WTC11 (cell line): ENCODE measurements at regions not wholly inside any gene's neighbourhood (a gene's known extent, or its start where the extent isn't known, plus 50 kb on each side); places are given as distances from the start of the nearest gene placed in this dataset.

Experiments
- ATAC-seq: fragments of 200-7000 bp; cut with Tn5 transposase; 2 replicates; pipeline ENCODE4 v1.10.0; 2021; ENCODE audit warnings: mild to moderate bottlenecking, moderate library complexity
- CTCF ChIA-PET: fragments of 300-600 bp; sonication (Branson Sonifier 250); formaldehyde crosslinking; loops from one replicate; lab custom pipeline; 2021; ENCODE audit warnings: antibody characterized with exemption; lab: Charles Lee
- POLR2A ChIA-PET: fragments of 350-600 bp; sonication (Branson Sonifier 250); formaldehyde crosslinking; loops from one replicate; lab custom pipeline; 2021; ENCODE audit warnings: antibody characterized with exemption; lab: Charles Lee
- DNase-seq: peaks from one replicate; pipeline ENCODE4 v3.0.0; 2021; ENCODE audit warnings: low spot score
- H3K27ac Mint-ChIP-seq: 2 replicates; pipeline ENCODE4 v1.8.0; 2021; ENCODE audit warnings: mixed read lengths
- H3K27me3 Mint-ChIP-seq: 2 replicates; pipeline ENCODE4 v1.8.0; 2021; ENCODE audit warnings: low read depth, mild to moderate bottlenecking, moderate library complexity, mixed read lengths
- H3K36me3 Mint-ChIP-seq: 2 replicates; pipeline ENCODE4 v1.8.0; 2021; ENCODE audit warnings: mixed read lengths
- H3K4me1 Mint-ChIP-seq: 2 replicates; pipeline ENCODE4 v1.8.0; 2022; ENCODE audit warnings: mixed read lengths
- H3K4me3 Mint-ChIP-seq: 2 replicates; pipeline ENCODE4 v1.8.0; 2021; ENCODE audit warnings: mild to moderate bottlenecking, moderate library complexity, mixed read lengths
- H3K9me3 Mint-ChIP-seq: 2 replicates; pipeline ENCODE4 v1.8.0; 2021; ENCODE audit warnings: mixed read lengths
- ATF3 ChIP-seq: sonication (generic); formaldehyde crosslinking; conservative IDR thresholded peaks from 2 replicates; pipeline ENCODE4 v1.8.1; 2022; ENCODE audit warnings: mild to moderate bottlenecking, missing genetic modification reagents
- ATF6 ChIP-seq: sonication (generic); formaldehyde crosslinking; IDR thresholded peaks from 2 replicates; pipeline ENCODE4 v1.8.1; 2023; ENCODE audit warnings: mild to moderate bottlenecking, missing genetic modification reagents
- CDX4 ChIP-seq: fragments of 250-450 bp; sonication (Bioruptor Pico); IDR thresholded peaks from 2 replicates; pipeline ENCODE4 v1.9.0; 2021; ENCODE audit warnings: moderate library complexity, mild to moderate bottlenecking, inconsistent platforms, borderline replicate concordance
- ETV6 ChIP-seq: sonication (generic); formaldehyde crosslinking; IDR thresholded peaks from 2 replicates; pipeline ENCODE4 v1.8.1; 2022; ENCODE audit warnings: mild to moderate bottlenecking, missing genetic modification reagents
- HMGXB4 ChIP-seq: sonication (generic); formaldehyde crosslinking; IDR thresholded peaks from 2 replicates; pipeline ENCODE4 v1.8.1; 2023; ENCODE audit warnings: mild to moderate bottlenecking, moderate library complexity, missing genetic modification reagents
- JAZF1 ChIP-seq: fragments of 250-450 bp; sonication (Bioruptor Pico); IDR thresholded peaks from 2 replicates; pipeline ENCODE4 v1.9.0; 2021; ENCODE audit warnings: moderate library complexity, mild to moderate bottlenecking, inconsistent platforms
- MYBL2 ChIP-seq: sonication (generic); formaldehyde crosslinking; IDR thresholded peaks from 2 replicates; pipeline ENCODE4 v1.8.1; 2023; ENCODE audit warnings: mild to moderate bottlenecking, moderate library complexity, missing genetic modification reagents
- NFYB ChIP-seq: sonication (generic); formaldehyde crosslinking; conservative IDR thresholded peaks from 2 replicates; pipeline ENCODE4 v1.8.0; 2022; ENCODE audit warnings: low read depth, missing genetic modification reagents
- OVOL2 ChIP-seq: fragments of 250-450 bp; sonication (Bioruptor Pico); IDR thresholded peaks from 2 replicates; pipeline ENCODE4 v1.9.0; 2021; ENCODE audit warnings: mild to moderate bottlenecking, borderline replicate concordance
- PRDM15 ChIP-seq: sonication (generic); formaldehyde crosslinking; IDR thresholded peaks from 2 replicates; pipeline ENCODE4 v1.8.0; 2022; ENCODE audit warnings: missing genetic modification reagents
- SOX15 ChIP-seq: fragments of 250-450 bp; sonication (Bioruptor Pico); IDR thresholded peaks from 2 replicates; pipeline ENCODE4 v1.9.0; 2021; ENCODE audit warnings: mild to moderate bottlenecking
- TCF7 ChIP-seq: sonication (generic); formaldehyde crosslinking; IDR thresholded peaks from 2 replicates; pipeline ENCODE4 v1.8.0; 2022; ENCODE audit warnings: mild to moderate bottlenecking, low read depth, missing genetic modification reagents, moderate library complexity
- TEAD4 ChIP-seq: sonication (generic); formaldehyde crosslinking; IDR thresholded peaks from 2 replicates; pipeline ENCODE4 v1.8.0; 2022; ENCODE audit warnings: mild to moderate bottlenecking, missing genetic modification reagents
- USF1 ChIP-seq: sonication (generic); formaldehyde crosslinking; IDR thresholded peaks from 2 replicates; pipeline ENCODE4 v1.8.0; 2022; ENCODE audit warnings: mild to moderate bottlenecking, missing genetic modification reagents
- ZBTB21 ChIP-seq: sonication (generic); formaldehyde crosslinking; IDR thresholded peaks from 2 replicates; pipeline ENCODE4 v1.8.1; 2023; ENCODE audit warnings: mild to moderate bottlenecking, missing genetic modification reagents, borderline replicate concordance
- ZNF121 ChIP-seq: sonication (generic); formaldehyde crosslinking; IDR thresholded peaks from 2 replicates; pipeline ENCODE4 v1.8.0; 2023; ENCODE audit warnings: missing genetic modification reagents
- ZNF232 ChIP-seq: sonication (generic); formaldehyde crosslinking; IDR thresholded peaks from 2 replicates; pipeline ENCODE4 v1.8.0; 2022; ENCODE audit warnings: mild to moderate bottlenecking, missing genetic modification reagents
- ZNF281 ChIP-seq: sonication (generic); formaldehyde crosslinking; IDR thresholded peaks from 2 replicates; pipeline ENCODE4 v1.8.0; 2023; ENCODE audit warnings: mild to moderate bottlenecking, missing genetic modification reagents
- ZNF317 ChIP-seq: sonication (generic); formaldehyde crosslinking; IDR thresholded peaks from 2 replicates; pipeline ENCODE4 v1.8.1; 2023; ENCODE audit warnings: low read depth, mild to moderate bottlenecking, moderate library complexity, missing genetic modification reagents, borderline replicate concordance
- ZNF423 ChIP-seq: fragments of 250-450 bp; sonication (Bioruptor Pico); IDR thresholded peaks from 2 replicates; pipeline ENCODE4 v2.1.2; 2022; ENCODE audit warnings: mild to moderate bottlenecking, moderate library complexity
- ZSCAN18 ChIP-seq: fragments of 250-450 bp; sonication (Bioruptor Pico); IDR thresholded peaks from 2 replicates; pipeline ENCODE4 v2.1.2; 2022; ENCODE audit warnings: mild to moderate bottlenecking, moderate library complexity

GRCh38 chr1:104073463-104073902, 323.8 kb downstream of the AMY1C start:
- Mint-ChIP-seq H3K27me3 (no peaks in the 10 kb centered on the region), H3K9me3 (peaks cover 7% of the 10 kb centered on the region; the same call in 1 of the 2 replicates), H3K4me3 (no peak overlapping the region), H3K27ac (no peak overlapping the region), H3K36me3 (no peaks in the 10 kb centered on the region), H3K4me1 (no peaks in the 10 kb centered on the region)
- POLR2A ChIA-PET: no interaction called here
- TF ChIP-seq ZNF121 (CRISPR knock-in tag): no peak
- TF ChIP-seq ATF3 (CRISPR knock-in tag): no peak
- no peak for TF ChIP-seq TCF7 (CRISPR knock-in tag)
- CTCF ChIA-PET: no interaction called here
- DNase-seq (no peak), ATAC-seq (no peak)

GRCh38 chr1:104082221-104082620, 332.5 kb downstream of the AMY1C start:
- no peak overlapping the region for H3K27ac Mint-ChIP-seq
- CTCF ChIA-PET: no interaction called here
- ATAC-seq (peak; percentile 49), DNase-seq (no peak)
- POLR2A ChIA-PET: no interaction called here
- H3K4me1 Mint-ChIP-seq: peaks cover 21% of the 10 kb centered on the region
- no peaks in the 10 kb centered on the region for H3K27me3 Mint-ChIP-seq
- H3K36me3 Mint-ChIP-seq: no peaks in the 10 kb centered on the region
- H3K4me3 Mint-ChIP-seq: no peak overlapping the region
- TF ChIP-seq ZNF232 (CRISPR knock-in tag): no peak
- TF ChIP-seq HMGXB4 (CRISPR knock-in tag): no peak
- TF ChIP-seq OVOL2: no peak
- TF ChIP-seq SOX15 (CRISPR knock-in tag): no peak
- TF ChIP-seq ZNF317 (CRISPR knock-in tag): no peak
- no peak for TF ChIP-seq PRDM15 (CRISPR knock-in tag)
- no peak for TF ChIP-seq MYBL2 (CRISPR knock-in tag)
- no peak for TF ChIP-seq ZSCAN18
- TF ChIP-seq TEAD4: no peak
- TF ChIP-seq CDX4: no peak
- no peak for TF ChIP-seq ZNF281 (CRISPR knock-in tag)
- TF ChIP-seq TCF7 (CRISPR knock-in tag): no peak
- TF ChIP-seq ZNF423 (CRISPR knock-in tag): no peak
- TF ChIP-seq ETV6: no peak
- no peak for TF ChIP-seq NFYB (CRISPR knock-in tag)
- no peak for TF ChIP-seq ZBTB21 (CRISPR knock-in tag)
- TF ChIP-seq JAZF1 (CRISPR knock-in tag): no peak
- no peak for TF ChIP-seq ATF6
- TF ChIP-seq USF1: no peak
- no peaks in the 10 kb centered on the region for H3K9me3 Mint-ChIP-seq
